ENCODE measurements at regions not wholly inside any gene's neighbourhood (a gene's known extent, or its start where the extent isn't known, plus 50 kb on each side); places are given as distances from the start of the nearest gene placed in this dataset.

GRCh38 chr2:204477358-204477950 is 67.8 kb upstream of the PARD3B start (continued):
- TF ChIP-seq ZNF518A (tag by site-specific recombination; conservative IDR thresholded peaks at IDR 0.05; ENCODE audit: low read depth): no peak
- TF ChIP-seq, protein P1, sequence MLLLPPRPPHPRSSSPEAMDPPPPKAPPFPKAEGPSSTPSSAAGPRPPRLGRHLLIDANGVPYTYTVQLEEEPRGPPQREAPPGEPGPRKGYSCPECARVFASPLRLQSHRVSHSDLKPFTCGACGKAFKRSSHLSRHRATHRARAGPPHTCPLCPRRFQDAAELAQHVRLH (tag by site-specific recombination; IDR thresholded peaks at IDR 0.05): no peak
- TF ChIP-seq, protein P2, sequence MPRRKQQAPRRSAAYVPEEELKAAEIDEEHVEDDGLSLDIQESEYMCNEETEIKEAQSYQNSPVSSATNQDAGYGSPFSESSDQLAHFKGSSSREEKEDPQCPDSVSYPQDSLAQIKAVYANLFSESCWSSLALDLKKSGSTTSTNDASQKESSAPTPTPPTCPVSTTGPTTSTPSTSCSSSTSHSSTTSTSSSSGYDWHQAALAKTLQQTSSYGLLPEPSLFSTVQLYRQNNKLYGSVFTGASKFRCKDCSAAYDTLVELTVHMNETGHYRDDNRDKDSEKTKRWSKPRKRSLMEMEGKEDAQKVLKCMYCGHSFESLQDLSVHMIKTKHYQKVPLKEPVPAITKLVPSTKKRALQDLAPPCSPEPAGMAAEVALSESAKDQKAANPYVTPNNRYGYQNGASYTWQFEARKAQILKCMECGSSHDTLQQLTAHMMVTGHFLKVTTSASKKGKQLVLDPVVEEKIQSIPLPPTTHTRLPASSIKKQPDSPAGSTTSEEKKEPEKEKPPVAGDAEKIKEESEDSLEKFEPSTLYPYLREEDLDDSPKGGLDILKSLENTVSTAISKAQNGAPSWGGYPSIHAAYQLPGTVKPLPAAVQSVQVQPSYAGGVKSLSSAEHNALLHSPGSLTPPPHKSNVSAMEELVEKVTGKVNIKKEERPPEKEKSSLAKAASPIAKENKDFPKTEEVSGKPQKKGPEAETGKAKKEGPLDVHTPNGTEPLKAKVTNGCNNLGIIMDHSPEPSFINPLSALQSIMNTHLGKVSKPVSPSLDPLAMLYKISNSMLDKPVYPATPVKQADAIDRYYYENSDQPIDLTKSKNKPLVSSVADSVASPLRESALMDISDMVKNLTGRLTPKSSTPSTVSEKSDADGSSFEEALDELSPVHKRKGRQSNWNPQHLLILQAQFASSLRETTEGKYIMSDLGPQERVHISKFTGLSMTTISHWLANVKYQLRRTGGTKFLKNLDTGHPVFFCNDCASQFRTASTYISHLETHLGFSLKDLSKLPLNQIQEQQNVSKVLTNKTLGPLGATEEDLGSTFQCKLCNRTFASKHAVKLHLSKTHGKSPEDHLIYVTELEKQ (tag by site-specific recombination; IDR thresholded peaks at IDR 0.05; ENCODE audit: borderline replicate concordance): no peak
- TF ChIP-seq ZBTB10 (tag by site-specific recombination; IDR thresholded peaks at IDR 0.05): no peak
- TF ChIP-seq ZNF266 (tag by site-specific recombination; IDR thresholded peaks at IDR 0.05; ENCODE audit: low read depth): no peak
- no peak for TF ChIP-seq ZNF521 (tag by site-specific recombination; IDR thresholded peaks at IDR 0.05)
- no peak for TF ChIP-seq ZNF571 (tag by site-specific recombination; IDR thresholded peaks at IDR 0.05)
- no peak for TF ChIP-seq ZNF214 (tag by site-specific recombination; IDR thresholded peaks at IDR 0.05; ENCODE audit: borderline replicate concordance)

DNA sequence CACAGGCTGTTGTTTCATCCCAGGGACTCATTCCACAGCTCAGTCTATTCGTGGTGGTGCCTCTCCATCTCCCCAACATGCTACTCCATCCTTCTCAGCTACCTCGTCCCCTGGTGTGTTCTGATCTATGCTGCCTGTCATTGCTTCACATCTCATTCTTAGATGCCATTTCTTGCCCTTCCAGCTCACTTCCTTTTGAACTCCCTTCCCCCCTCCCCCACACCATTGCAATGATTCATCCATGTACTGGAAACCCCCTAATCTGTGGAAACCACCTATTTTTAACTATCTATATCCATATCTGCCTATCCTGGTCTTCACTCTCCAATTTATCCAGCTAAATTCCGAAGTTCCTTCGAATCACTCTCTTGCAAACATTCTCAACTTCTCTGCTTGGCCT is 65.7 kb upstream of the PARD3B start:
- Histone ChIP-seq H3K36me3 (ENCODE audit: control insufficient read depth in 2 of 2, insufficient read depth in 1 of 2, low read length in 2 of 2) (no peaks in the 10 kb centered on the region), H3K4me3 (ENCODE audit: low read depth, low read length) (no peak overlapping the region), H3K4me1 (ENCODE audit: control insufficient read depth, insufficient read depth, low read length) (peaks cover 5% of the 10 kb centered on the region), H3K27ac (ENCODE audit: extremely low read depth, low read depth, low read length) (no peak overlapping the region), H3K9me3 (ENCODE audit: control insufficient read depth, insufficient read depth, low read depth, low read length) (no peaks in the 10 kb centered on the region)
- no peak for TF ChIP-seq ZSCAN4 (tag by site-specific recombination; IDR thresholded peaks at IDR 0.05)
- TF ChIP-seq ZNF10 (tag by site-specific recombination; IDR thresholded peaks at IDR 0.05): no peak
- no peak for TF ChIP-seq ZNF660 (tag by site-specific recombination; IDR thresholded peaks at IDR 0.05)
- TF ChIP-seq ZNF292 (tag by site-specific recombination; IDR thresholded peaks at IDR 0.05; ENCODE audit: borderline replicate concordance, low read depth): no peak
- no peak for TF ChIP-seq ZNF214 (tag by site-specific recombination; IDR thresholded peaks at IDR 0.05; ENCODE audit: borderline replicate concordance)
- TF ChIP-seq ZNF155 (tag by site-specific recombination; IDR thresholded peaks at IDR 0.05): no peak
- no peak for TF ChIP-seq ZNF510 (tag by site-specific recombination; IDR thresholded peaks at IDR 0.05; ENCODE audit: insufficient replicate concordance)
- ChIA-PET CTCF (no interaction called here), POLR2A (no interaction called here)

Data from HEK293 (cell line).